ENCODE measurements at regions not wholly inside any gene's neighbourhood (a gene's known extent, or its start where the extent isn't known, plus 50 kb on each side); places are given as distances from the start of the nearest gene placed in this dataset.
A peak's percentile ranks its signal among the peaks of the same experiment; 100 is the strongest.

GRCh38 chr4:74878323-74878722 is 54.6 kb upstream of the PARM1 start:
- DNase-seq, result no peak

- no peak for DNase-seq
These were observed 57.5 kb upstream of the PARM1 start for GRCh38 chr4:74875451-74875850.

- peak; percentile 54 to 77 for DNase-seq
These were observed 58.1 kb upstream of the PARM1 start for GRCh38 chr4:74874753-74875367.

- DNase-seq, result no peak
These were observed 59.2 kb upstream of the PARM1 start for GRCh38 chr4:74873545-74874301.

GRCh38 chr4:74858921-74859562 is 64.7 kb upstream of the BTC start:
- no peak for DNase-seq

- DNase-seq, result no peak
These were observed 61.6 kb upstream of the BTC start for GRCh38 chr4:74855879-74856278.

GRCh38 chr4:74848774-74849173 is 54.5 kb upstream of the BTC start:
- DNase-seq, result no peak

- DNase-seq, result no peak
These were observed 51.5 kb upstream of the BTC start for GRCh38 chr4:74845834-74846233.

Measured in inflammatory macrophage treated with lipopolysaccharide for 1 hour (primary cell).